ENCODE measurements at regions not wholly inside any gene's neighbourhood (a gene's known extent, or its start where the extent isn't known, plus 50 kb on each side); places are given as distances from the start of the nearest gene placed in this dataset.

GRCh38 chr22:34931026-34931425 lies 134.9 kb upstream of the ISX start:
- Histone ChIP-seq H3K27ac (ENCODE audit: low read depth, low read length) (no peak overlapping the region), H3K27me3 (ENCODE audit: control insufficient read depth, insufficient read depth, low read length, poor library complexity, severe bottlenecking) (no peaks in the 10 kb centered on the region), H3K4me1 (ENCODE audit: control insufficient read depth, insufficient read depth, low read length) (no peaks in the 10 kb centered on the region), H3K4me3 (ENCODE audit: low read length) (no peak overlapping the region), H3K9me3 (ENCODE audit: control insufficient read depth, low read length) (no peaks in the 10 kb centered on the region), H3K36me3 (ENCODE audit: control insufficient read depth, insufficient read depth, low read length) (no peaks in the 10 kb centered on the region), H3K9ac (ENCODE audit: extremely low read depth, low read length, poor library complexity, severe bottlenecking) (no peak overlapping the region)
- WGBS, 2 experiments (ENCODE audit: insufficient coverage in 1 of 2, insufficient read length in 1 of 2): 90 to 93% methylated on average over 3 to 4 of the region's 4 CpGs
- H3K27ac Mint-ChIP-seq: no peak overlapping the region
- no peak for DNase-seq
- H3K27me3 Mint-ChIP-seq (ENCODE audit: insufficient read depth): peaks cover 5% of the 10 kb centered on the region
- TF ChIP-seq CTCF (conservative IDR thresholded peaks at IDR 0.05): no peak
- H3K4me3 Mint-ChIP-seq: no peak overlapping the region
- peaks cover 11% of the 10 kb centered on the region for H3K4me1 Mint-ChIP-seq
- H3K9me3 Mint-ChIP-seq: peaks cover 5% of the 10 kb centered on the region
- H3K36me3 Mint-ChIP-seq (ENCODE audit: low read depth): no peaks in the 10 kb centered on the region

- Histone ChIP-seq H3K27ac (ENCODE audit: low read depth, low read length) (no peak overlapping the region), H3K4me1 (ENCODE audit: control insufficient read depth, insufficient read depth, low read length) (no peaks in the 10 kb centered on the region), H3K4me3 (ENCODE audit: low read length) (no peak overlapping the region), H3K9ac (ENCODE audit: extremely low read depth, low read length, poor library complexity, severe bottlenecking) (no peak overlapping the region), H3K27me3 (ENCODE audit: control insufficient read depth, insufficient read depth, low read length, poor library complexity, severe bottlenecking) (no peaks in the 10 kb centered on the region), H3K9me3 (ENCODE audit: control insufficient read depth, low read length) (peaks cover 8% of the 10 kb centered on the region), H3K36me3 (ENCODE audit: control insufficient read depth, insufficient read depth, low read length) (no peaks in the 10 kb centered on the region)
- no peak for TF ChIP-seq CTCF (conservative IDR thresholded peaks at IDR 0.05)
- H3K4me3 Mint-ChIP-seq: no peak overlapping the region
- no peak overlapping the region for H3K27ac Mint-ChIP-seq
- peaks cover 5% of the 10 kb centered on the region for H3K27me3 Mint-ChIP-seq (ENCODE audit: insufficient read depth)
- H3K36me3 Mint-ChIP-seq (ENCODE audit: low read depth): no peaks in the 10 kb centered on the region
- peaks cover 11% of the 10 kb centered on the region for H3K4me1 Mint-ChIP-seq
- WGBS, 2 experiments (ENCODE audit: insufficient coverage in 1 of 2, insufficient read length in 1 of 2): 78 to 80% methylated on average over 4 to 5 of the region's 5 CpGs
- peaks cover 8% of the 10 kb centered on the region for H3K9me3 Mint-ChIP-seq
- no peak for DNase-seq
These were observed 131.7 kb upstream of the ISX start for GRCh38 chr22:34934261-34934660.

GRCh38 chr22:34943830-34944229 lies 122.1 kb upstream of the ISX start:
- Mint-ChIP-seq H3K4me3 (no peak overlapping the region), H3K27ac (no peak overlapping the region)
- WGBS, 2 experiments (ENCODE audit: insufficient coverage in 1 of 2, insufficient read length in 1 of 2): 85 to 86% methylated on average over 2 of the region's 2 CpGs

More at GRCh38 chr22:34943830-34944229, 122.1 kb upstream of the ISX start:
- H3K27ac ChIP-seq (ENCODE audit: low read depth, low read length): no peak overlapping the region
- H3K27me3 Mint-ChIP-seq (ENCODE audit: insufficient read depth): peaks cover 5% of the 10 kb centered on the region
- peaks cover 10% of the 10 kb centered on the region for H3K4me1 Mint-ChIP-seq
- H3K36me3 Mint-ChIP-seq (ENCODE audit: low read depth): no peaks in the 10 kb centered on the region
- H3K4me1 ChIP-seq (ENCODE audit: control insufficient read depth, insufficient read depth, low read length): peaks cover 2% of the 10 kb centered on the region
- no peaks in the 10 kb centered on the region for H3K36me3 ChIP-seq (ENCODE audit: control insufficient read depth, insufficient read depth, low read length)
- peak; percentile 69 for TF ChIP-seq CTCF (conservative IDR thresholded peaks at IDR 0.05)
- H3K4me3 ChIP-seq (ENCODE audit: low read length): no peak overlapping the region
- no peaks in the 10 kb centered on the region for H3K27me3 ChIP-seq (ENCODE audit: control insufficient read depth, insufficient read depth, low read length, poor library complexity, severe bottlenecking)
- H3K9ac ChIP-seq (ENCODE audit: extremely low read depth, low read length, poor library complexity, severe bottlenecking): no peak overlapping the region
- H3K9me3 Mint-ChIP-seq: peaks cover 12% of the 10 kb centered on the region
- H3K9me3 ChIP-seq (ENCODE audit: control insufficient read depth, low read length): no peaks in the 10 kb centered on the region
- no peak for DNase-seq
